Nephron progenitor cell (in vitro differentiated cells): ENCODE measurements at regions not wholly inside any gene's neighbourhood (a gene's known extent, or its start where the extent isn't known, plus 50 kb on each side); places are given as distances from the start of the nearest gene placed in this dataset.

Experiments used
- DNase-seq: peaks from one replicate; pipeline ENCODE4 v3.0.0; 2021
- H3K27ac Mint-ChIP-seq: 2 replicates; pipeline ENCODE4 v1.8.0; 2021; ENCODE audit warnings: mild to moderate bottlenecking, moderate library complexity, mixed read lengths
- H3K27me3 Mint-ChIP-seq: 2 replicates; pipeline ENCODE4 v1.8.0; 2021; ENCODE audit warnings: mild to moderate bottlenecking, low read depth, mixed read lengths; ENCODE audit not compliant: poor library complexity
- H3K36me3 Mint-ChIP-seq: 2 replicates; pipeline ENCODE4 v1.8.0; 2021; ENCODE audit warnings: low read depth, mixed read lengths
- H3K4me1 Mint-ChIP-seq: 2 replicates; pipeline ENCODE4 v1.8.0; 2021; ENCODE audit warnings: mixed read lengths
- H3K4me3 Mint-ChIP-seq: 2 replicates; pipeline ENCODE4 v1.8.0; 2021; ENCODE audit warnings: mild to moderate bottlenecking, moderate library complexity, mixed read lengths
- H3K9me3 Mint-ChIP-seq: 2 replicates; pipeline ENCODE4 v1.8.0; 2021; ENCODE audit warnings: mild to moderate bottlenecking, moderate library complexity, mixed read lengths
- TF ChIP-seq, protein P1 (sequence below): fragments of 200-600 bp; sonication (generic); IDR thresholded peaks from 2 replicates; pipeline ENCODE4 v1.5.0; 2021; ENCODE audit warnings: antibody characterized with exemption

DNA sequence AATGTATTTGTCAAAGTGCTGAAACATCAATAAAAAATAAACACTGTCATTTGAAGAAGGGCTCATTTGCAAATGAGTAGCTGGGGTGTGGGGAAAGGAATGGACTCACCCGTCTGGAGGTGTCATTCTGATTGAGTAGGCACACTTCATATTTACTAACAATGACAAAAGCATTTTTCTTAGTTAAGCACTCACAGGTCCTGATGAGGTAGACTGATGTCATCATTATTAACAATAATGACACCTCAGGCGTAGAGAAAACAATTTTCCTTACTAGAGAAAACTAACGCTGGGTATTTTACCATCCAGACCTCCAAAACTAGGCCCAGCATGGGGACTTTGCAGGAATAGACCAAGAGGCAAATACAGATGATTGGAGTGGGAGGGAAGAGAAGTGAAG is 76.0 kb downstream of the UNC5CL start:
- TF ChIP-seq, protein P1, sequence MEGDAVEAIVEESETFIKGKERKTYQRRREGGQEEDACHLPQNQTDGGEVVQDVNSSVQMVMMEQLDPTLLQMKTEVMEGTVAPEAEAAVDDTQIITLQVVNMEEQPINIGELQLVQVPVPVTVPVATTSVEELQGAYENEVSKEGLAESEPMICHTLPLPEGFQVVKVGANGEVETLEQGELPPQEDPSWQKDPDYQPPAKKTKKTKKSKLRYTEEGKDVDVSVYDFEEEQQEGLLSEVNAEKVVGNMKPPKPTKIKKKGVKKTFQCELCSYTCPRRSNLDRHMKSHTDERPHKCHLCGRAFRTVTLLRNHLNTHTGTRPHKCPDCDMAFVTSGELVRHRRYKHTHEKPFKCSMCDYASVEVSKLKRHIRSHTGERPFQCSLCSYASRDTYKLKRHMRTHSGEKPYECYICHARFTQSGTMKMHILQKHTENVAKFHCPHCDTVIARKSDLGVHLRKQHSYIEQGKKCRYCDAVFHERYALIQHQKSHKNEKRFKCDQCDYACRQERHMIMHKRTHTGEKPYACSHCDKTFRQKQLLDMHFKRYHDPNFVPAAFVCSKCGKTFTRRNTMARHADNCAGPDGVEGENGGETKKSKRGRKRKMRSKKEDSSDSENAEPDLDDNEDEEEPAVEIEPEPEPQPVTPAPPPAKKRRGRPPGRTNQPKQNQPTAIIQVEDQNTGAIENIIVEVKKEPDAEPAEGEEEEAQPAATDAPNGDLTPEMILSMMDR: no peak
- Mint-ChIP-seq H3K4me1 (no peaks in the 10 kb centered on the region), H3K27me3 (peaks cover 8% of the 10 kb centered on the region), H3K9me3 (no peaks in the 10 kb centered on the region), H3K4me3 (no peak overlapping the region), H3K27ac (no peak overlapping the region), H3K36me3 (no peaks in the 10 kb centered on the region)
- no peak for DNase-seq

GRCh38 chr6:40962241-40962640 is 76.8 kb downstream of the UNC5CL start:
- H3K4me1 Mint-ChIP-seq: no peaks in the 10 kb centered on the region
- H3K27me3 Mint-ChIP-seq: peaks cover 8% of the 10 kb centered on the region
- peak overlapping the region; percentile 33 for H3K27ac Mint-ChIP-seq
- TF ChIP-seq, protein P1: no peak
- no peak overlapping the region for H3K4me3 Mint-ChIP-seq
- H3K9me3 Mint-ChIP-seq: no peaks in the 10 kb centered on the region
- no peaks in the 10 kb centered on the region for H3K36me3 Mint-ChIP-seq
- DNase-seq: no peak

GRCh38 chr6:40961831-40962230 is 77.2 kb downstream of the UNC5CL start:
- Mint-ChIP-seq H3K36me3 (no peaks in the 10 kb centered on the region), H3K9me3 (no peaks in the 10 kb centered on the region), H3K27me3 (peaks cover 8% of the 10 kb centered on the region), H3K4me1 (no peaks in the 10 kb centered on the region), H3K4me3 (no peak overlapping the region), H3K27ac (no peak overlapping the region)
- TF ChIP-seq, protein P1: no peak
- no peak for DNase-seq

GRCh38 chr6:40960742-40961430 is 78.1 kb downstream of the UNC5CL start:
- H3K27ac Mint-ChIP-seq: no peak overlapping the region
- no peak overlapping the region for H3K4me3 Mint-ChIP-seq
- H3K27me3 Mint-ChIP-seq: peaks cover 10% of the 10 kb centered on the region
- DNase-seq: no peak
- H3K4me1 Mint-ChIP-seq: no peaks in the 10 kb centered on the region
- H3K36me3 Mint-ChIP-seq: no peaks in the 10 kb centered on the region
- TF ChIP-seq, protein P1: no peak
- H3K9me3 Mint-ChIP-seq: no peaks in the 10 kb centered on the region

- no peak overlapping the region for H3K4me3 Mint-ChIP-seq
- TF ChIP-seq, protein P1: no peak
- H3K36me3 Mint-ChIP-seq: no peaks in the 10 kb centered on the region
- no peak for DNase-seq
- no peaks in the 10 kb centered on the region for H3K4me1 Mint-ChIP-seq
- no peaks in the 10 kb centered on the region for H3K9me3 Mint-ChIP-seq
- H3K27me3 Mint-ChIP-seq: peaks cover 17% of the 10 kb centered on the region
- H3K27ac Mint-ChIP-seq: no peak overlapping the region
These were observed 79.2 kb downstream of the UNC5CL start for GRCh38 chr6:40959781-40960327.

- no peaks in the 10 kb centered on the region for H3K9me3 Mint-ChIP-seq
- TF ChIP-seq, protein P1: no peak
- H3K36me3 Mint-ChIP-seq: no peaks in the 10 kb centered on the region
- H3K27ac Mint-ChIP-seq: no peak overlapping the region
- DNase-seq: no peak
- H3K4me1 Mint-ChIP-seq: no peaks in the 10 kb centered on the region
- H3K27me3 Mint-ChIP-seq: peaks cover 17% of the 10 kb centered on the region
- H3K4me3 Mint-ChIP-seq: no peak overlapping the region
These were observed 80.3 kb downstream of the UNC5CL start for GRCh38 chr6:40958738-40959137.
